Chondrocyte (in vitro differentiated cells): ENCODE measurements at regions not wholly inside any gene's neighbourhood (a gene's known extent, or its start where the extent isn't known, plus 50 kb on each side); places are given as distances from the start of the nearest gene placed in this dataset.

Experiments used
- DNase-seq: peaks from one replicate; pipeline ENCODE4 v3.0.0; 2021; ENCODE audit warnings: mixed read lengths, low spot score
- H3K27ac Mint-ChIP-seq: one replicate; pipeline ENCODE4 v1.8.0; 2021; ENCODE audit warnings: mild to moderate bottlenecking, moderate library complexity, mixed read lengths; ENCODE audit not compliant: unreplicated experiment
- H3K27me3 Mint-ChIP-seq: 2 replicates; pipeline ENCODE4 v1.8.0; 2021; ENCODE audit warnings: low read depth, mixed read lengths
- H3K36me3 Mint-ChIP-seq: 2 replicates; pipeline ENCODE4 v1.8.0; 2021; ENCODE audit warnings: low read depth, mixed read lengths
- H3K4me1 Mint-ChIP-seq: 2 replicates; pipeline ENCODE4 v1.8.0; 2021; ENCODE audit warnings: low read depth, mild to moderate bottlenecking, mixed read lengths
- H3K4me3 Mint-ChIP-seq: one replicate; pipeline ENCODE4 v1.8.0; 2021; ENCODE audit warnings: mild to moderate bottlenecking, moderate library complexity, mixed read lengths; ENCODE audit not compliant: unreplicated experiment
- H3K9me3 Mint-ChIP-seq: 2 replicates; pipeline ENCODE4 v1.8.0; 2021; ENCODE audit warnings: low read depth, mixed read lengths
- CTCF ChIP-seq: fragments of 200-600 bp; sonication (generic); IDR thresholded peaks from 2 replicates; pipeline ENCODE4 v1.5.0; 2021; ENCODE audit warnings: antibody characterized with exemption, mild to moderate bottlenecking, moderate library complexity

- no peak overlapping the region for H3K27ac Mint-ChIP-seq
- H3K4me1 Mint-ChIP-seq = peaks cover 2% of the 10 kb centered on the region
- H3K27me3 Mint-ChIP-seq = peaks cover 6% of the 10 kb centered on the region
- peaks cover 3% of the 10 kb centered on the region for H3K36me3 Mint-ChIP-seq
- H3K9me3 Mint-ChIP-seq = peaks cover 23% of the 10 kb centered on the region
- no peak for DNase-seq
- H3K4me3 Mint-ChIP-seq = no peak overlapping the region
- no peak for TF ChIP-seq CTCF
Observed at GRCh38 chr15:29369261-29369660, 99.6 kb upstream of the NSMCE3 start.

GRCh38 chr15:29364426-29365078 is 94.9 kb upstream of the NSMCE3 start:
- Mint-ChIP-seq H3K36me3 (peaks cover 3% of the 10 kb centered on the region), H3K27me3 (no peaks in the 10 kb centered on the region), H3K4me1 (peaks cover 9% of the 10 kb centered on the region), H3K9me3 (peaks cover 17% of the 10 kb centered on the region), H3K27ac (no peak overlapping the region), H3K4me3 (no peak overlapping the region)
- TF ChIP-seq CTCF = peak; percentile 50
- DNase-seq = no peak

GRCh38 chr15:29361560-29361959 is 91.9 kb upstream of the NSMCE3 start:
- Mint-ChIP-seq H3K27me3 (no peaks in the 10 kb centered on the region), H3K4me3 (no peak overlapping the region), H3K36me3 (no peaks in the 10 kb centered on the region), H3K4me1 (peaks cover 9% of the 10 kb centered on the region), H3K27ac (no peak overlapping the region), H3K9me3 (no peaks in the 10 kb centered on the region)
- TF ChIP-seq CTCF = no peak
- no peak for DNase-seq

GRCh38 chr15:29360152-29360551 is 90.5 kb upstream of the NSMCE3 start:
- TF ChIP-seq CTCF = no peak
- peaks cover 9% of the 10 kb centered on the region for H3K4me1 Mint-ChIP-seq
- no peaks in the 10 kb centered on the region for H3K27me3 Mint-ChIP-seq
- H3K9me3 Mint-ChIP-seq = no peaks in the 10 kb centered on the region
- DNase-seq = no peak
- no peak overlapping the region for H3K27ac Mint-ChIP-seq
- no peak overlapping the region for H3K4me3 Mint-ChIP-seq
- no peaks in the 10 kb centered on the region for H3K36me3 Mint-ChIP-seq

- Mint-ChIP-seq H3K9me3 (no peaks in the 10 kb centered on the region), H3K4me1 (peaks cover 1% of the 10 kb centered on the region), H3K27ac (no peak overlapping the region), H3K27me3 (peaks cover 2% of the 10 kb centered on the region), H3K36me3 (no peaks in the 10 kb centered on the region), H3K4me3 (no peak overlapping the region)
- no peak for TF ChIP-seq CTCF
- no peak for DNase-seq
Observed at GRCh38 chr15:29356786-29357185, 87.2 kb upstream of the NSMCE3 start.
